ENCODE measurements at regions not wholly inside any gene's neighbourhood (a gene's known extent, or its start where the extent isn't known, plus 50 kb on each side); places are given as distances from the start of the nearest gene placed in this dataset.

DNA sequence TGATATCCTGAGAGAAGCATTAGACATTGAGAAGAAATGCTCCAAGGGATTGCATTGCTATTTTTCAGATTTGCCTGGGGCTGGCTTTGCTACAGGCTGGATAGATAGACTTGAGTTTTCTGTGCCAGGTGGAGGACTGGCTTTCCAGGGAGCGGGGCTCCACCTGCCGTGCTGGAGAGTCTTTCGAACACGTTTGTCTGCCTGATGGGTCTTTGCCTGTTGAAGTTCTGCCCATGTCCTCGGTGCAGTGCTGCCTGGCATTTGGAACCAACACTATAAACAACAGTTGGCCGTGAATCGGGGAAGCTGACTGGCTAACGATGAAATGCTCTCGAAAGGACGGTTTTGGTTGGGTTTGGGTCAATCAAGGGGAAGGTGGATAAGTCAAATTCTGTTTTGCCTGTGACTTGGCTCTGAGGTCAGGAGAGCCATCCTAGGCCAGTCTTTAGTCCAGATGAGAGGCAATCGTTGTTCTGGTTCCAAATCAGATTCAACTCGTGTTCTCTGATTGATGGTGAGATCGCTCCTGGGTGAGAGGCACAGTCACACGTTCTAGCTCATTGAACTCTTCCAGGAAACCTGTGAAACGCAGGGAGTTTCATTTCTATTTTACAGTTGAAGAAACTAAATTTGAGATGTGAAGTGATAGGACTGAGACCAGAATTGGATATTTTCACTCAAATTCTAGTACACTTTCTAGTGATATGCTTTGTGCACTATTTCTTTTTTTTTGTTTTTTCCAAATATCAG lies 599.0 kb downstream of the TYW1 start:
- Histone ChIP-seq H3K4me3 (no peak overlapping the region), H3K9me3 (no peaks in the 10 kb centered on the region), H3K27me3 (peaks cover 8% of the 10 kb centered on the region), H3K27ac (no peak overlapping the region), H3K4me1 (no peaks in the 10 kb centered on the region), H3K36me3 (no peaks in the 10 kb centered on the region)
- WGBS, 2 donors (ENCODE audit: low coverage in 1 of 2): 77 to 91% methylated on average over 8 to 14 of the region's 15 CpGs
- ATAC-seq: no peak
- TF ChIP-seq POLR2A (IDR thresholded peaks at IDR 0.05) (no peak), POLR2AphosphoS5 (IDR thresholded peaks at IDR 0.05) (no peak), EP300 (IDR thresholded peaks at IDR 0.05) (no peak)
- TF ChIP-seq, protein P1, sequence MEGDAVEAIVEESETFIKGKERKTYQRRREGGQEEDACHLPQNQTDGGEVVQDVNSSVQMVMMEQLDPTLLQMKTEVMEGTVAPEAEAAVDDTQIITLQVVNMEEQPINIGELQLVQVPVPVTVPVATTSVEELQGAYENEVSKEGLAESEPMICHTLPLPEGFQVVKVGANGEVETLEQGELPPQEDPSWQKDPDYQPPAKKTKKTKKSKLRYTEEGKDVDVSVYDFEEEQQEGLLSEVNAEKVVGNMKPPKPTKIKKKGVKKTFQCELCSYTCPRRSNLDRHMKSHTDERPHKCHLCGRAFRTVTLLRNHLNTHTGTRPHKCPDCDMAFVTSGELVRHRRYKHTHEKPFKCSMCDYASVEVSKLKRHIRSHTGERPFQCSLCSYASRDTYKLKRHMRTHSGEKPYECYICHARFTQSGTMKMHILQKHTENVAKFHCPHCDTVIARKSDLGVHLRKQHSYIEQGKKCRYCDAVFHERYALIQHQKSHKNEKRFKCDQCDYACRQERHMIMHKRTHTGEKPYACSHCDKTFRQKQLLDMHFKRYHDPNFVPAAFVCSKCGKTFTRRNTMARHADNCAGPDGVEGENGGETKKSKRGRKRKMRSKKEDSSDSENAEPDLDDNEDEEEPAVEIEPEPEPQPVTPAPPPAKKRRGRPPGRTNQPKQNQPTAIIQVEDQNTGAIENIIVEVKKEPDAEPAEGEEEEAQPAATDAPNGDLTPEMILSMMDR (IDR thresholded peaks at IDR 0.05): no peak

DNA sequence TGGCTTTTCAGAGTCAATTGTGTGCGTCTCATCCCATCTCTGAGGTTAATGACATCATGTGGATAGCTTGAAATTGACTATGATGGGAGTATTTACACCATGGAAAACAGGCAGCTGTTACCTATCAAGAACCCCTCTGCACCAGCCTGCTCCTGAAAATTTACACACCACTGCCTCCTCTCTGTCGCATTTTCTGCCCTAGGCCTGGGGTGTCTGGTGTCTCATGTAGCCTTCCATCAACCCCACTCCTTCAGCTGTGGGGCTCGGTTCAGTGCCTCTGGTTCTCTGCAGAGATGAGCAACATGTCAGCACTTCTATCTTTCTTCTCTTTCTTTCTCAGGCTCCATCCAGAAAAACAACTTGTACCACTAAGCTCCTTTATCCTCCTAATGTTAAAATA lies 600.5 kb downstream of the TYW1 start:
- Histone ChIP-seq H3K4me1 (no peaks in the 10 kb centered on the region), H3K9me3 (no peaks in the 10 kb centered on the region), H3K4me3 (no peak overlapping the region), H3K36me3 (no peaks in the 10 kb centered on the region), H3K27me3 (peaks cover 8% of the 10 kb centered on the region), H3K27ac (no peak overlapping the region)
- TF ChIP-seq, protein P1 (IDR thresholded peaks at IDR 0.05): no peak
- TF ChIP-seq EP300 (IDR thresholded peaks at IDR 0.05) (no peak), POLR2A (IDR thresholded peaks at IDR 0.05) (no peak), POLR2AphosphoS5 (IDR thresholded peaks at IDR 0.05) (no peak)
- no peak for ATAC-seq
- 77 to 90% methylated on average over 2 to 3 of the region's 3 CpGs for WGBS, 2 donors (ENCODE audit: low coverage in 1 of 2)

DNA sequence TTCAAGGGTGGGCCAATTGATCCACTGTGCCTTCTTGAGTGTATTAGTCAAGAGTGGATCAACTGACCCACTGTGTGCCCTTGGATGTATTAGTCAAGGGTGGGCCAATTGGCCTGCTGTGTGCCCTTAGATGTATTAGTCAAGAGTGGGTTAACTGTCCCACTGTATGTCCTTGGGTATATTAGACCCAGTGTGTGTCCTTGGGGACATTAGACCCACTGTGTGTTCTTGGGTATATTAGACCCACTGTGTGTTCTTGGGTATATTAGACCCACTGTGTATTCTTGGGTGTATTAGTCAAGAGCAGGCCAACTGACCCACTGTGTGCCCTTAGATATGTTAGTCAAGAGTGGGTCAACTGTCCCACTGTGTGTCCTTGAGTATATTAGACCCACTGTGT lies 601.8 kb downstream of the TYW1 start:
- Histone ChIP-seq H3K4me3 (no peak overlapping the region), H3K27ac (no peak overlapping the region), H3K27me3 (peaks cover 8% of the 10 kb centered on the region), H3K36me3 (no peaks in the 10 kb centered on the region), H3K9me3 (no peaks in the 10 kb centered on the region), H3K4me1 (no peaks in the 10 kb centered on the region)
- TF ChIP-seq POLR2A (IDR thresholded peaks at IDR 0.05): no peak
- no peak for ATAC-seq

DNA sequence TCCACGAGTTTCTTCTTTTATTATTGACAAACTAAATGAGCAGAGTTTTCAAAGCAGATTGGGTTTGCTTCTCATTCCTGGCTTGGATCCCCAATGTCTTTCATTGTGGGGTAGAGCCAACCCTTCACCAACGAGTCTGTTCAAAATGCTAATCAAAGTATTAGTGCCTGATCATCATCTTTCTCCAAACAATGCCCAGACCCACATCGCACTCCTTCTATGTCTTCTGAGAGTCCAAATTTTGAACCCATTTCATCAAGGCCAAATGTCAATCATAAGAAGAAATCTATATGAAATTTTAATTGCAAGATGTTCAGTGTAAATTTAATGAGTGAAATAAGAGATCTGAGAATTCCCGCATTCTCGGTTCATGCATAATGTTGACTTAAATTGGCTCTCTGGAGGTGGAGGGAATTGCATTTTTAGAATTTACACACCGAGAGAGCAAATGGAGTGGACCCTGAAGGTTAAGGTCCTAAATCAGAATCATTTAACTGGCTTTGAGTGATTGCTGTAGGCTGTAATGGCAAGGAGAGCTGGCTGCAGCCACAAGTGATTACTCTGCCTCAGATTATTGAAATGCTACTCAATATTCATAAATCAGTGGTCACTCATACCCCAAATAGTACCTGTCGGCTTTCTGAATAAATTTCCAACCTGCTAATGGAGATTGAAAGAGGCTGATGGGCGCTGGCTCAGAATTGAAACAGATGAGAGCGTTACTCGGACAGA lies 602.9 kb downstream of the TYW1 start:
- H3K9me3 ChIP-seq: no peaks in the 10 kb centered on the region
- H3K4me3 ChIP-seq: no peak overlapping the region
- no peak for ATAC-seq
- no peak for TF ChIP-seq POLR2A (IDR thresholded peaks at IDR 0.05)
- H3K27ac ChIP-seq: no peak overlapping the region
- no peaks in the 10 kb centered on the region for H3K36me3 ChIP-seq
- peaks cover 8% of the 10 kb centered on the region for H3K27me3 ChIP-seq
- 77 to 89% methylated on average over 9 to 10 of the region's 10 CpGs for WGBS, 2 donors (ENCODE audit: low coverage in 1 of 2)
- no peaks in the 10 kb centered on the region for H3K4me1 ChIP-seq

DNA sequence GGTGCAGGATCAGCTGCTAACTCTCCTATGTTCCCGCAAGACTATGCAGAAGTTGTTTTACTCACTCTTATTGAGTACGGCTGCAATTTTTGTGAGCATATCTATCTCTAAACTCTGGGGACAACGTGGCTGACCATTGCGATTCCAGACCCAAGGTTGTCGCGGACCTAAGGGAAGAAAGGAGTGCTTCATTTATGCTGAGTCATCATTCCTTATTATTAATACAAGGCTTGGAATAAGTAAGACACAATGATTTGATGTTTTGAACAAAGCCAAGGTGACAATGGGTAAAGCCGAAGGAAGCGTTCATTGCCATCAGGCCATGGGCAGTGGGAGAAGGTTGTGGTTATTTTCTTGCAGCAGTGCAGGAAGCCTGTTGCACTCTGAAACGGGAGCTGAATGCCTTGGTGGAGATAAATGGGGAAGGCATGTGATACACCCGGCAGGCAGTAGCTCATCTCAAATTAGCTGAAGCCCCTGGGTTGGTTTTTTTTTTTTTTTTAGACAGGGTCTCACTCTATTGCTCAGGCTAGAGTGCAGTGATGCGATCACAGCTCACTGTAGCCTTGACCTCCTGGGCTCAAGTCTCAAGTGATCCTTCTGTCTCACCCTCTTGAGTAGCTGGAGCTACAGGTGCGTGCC lies 605.7 kb downstream of the TYW1 start:
- Histone ChIP-seq H3K4me1 (no peaks in the 10 kb centered on the region), H3K36me3 (no peaks in the 10 kb centered on the region), H3K9me3 (peaks cover 0 to 15% (median 0%) of the 10 kb centered on the region in 3 donors), H3K4me3 (no peak overlapping the region), H3K27ac (no peak overlapping the region), H3K27me3 (peaks cover 8% of the 10 kb centered on the region)
- TF ChIP-seq EP300 (IDR thresholded peaks at IDR 0.05) (no peak), POLR2A (IDR thresholded peaks at IDR 0.05) (no peak), POLR2AphosphoS5 (IDR thresholded peaks at IDR 0.05) (no peak)
- TF ChIP-seq, protein P1 (IDR thresholded peaks at IDR 0.05): no peak
- ATAC-seq: no peak
- WGBS, 2 donors (ENCODE audit: low coverage in 1 of 2): 79 to 86% methylated on average over 9 to 10 of the region's 12 CpGs

Measured in gastroesophageal sphincter (tissue), 4 donors.